AG09319 (cell line): ENCODE measurements at regions not wholly inside any gene's neighbourhood (a gene's known extent, or its start where the extent isn't known, plus 50 kb on each side); places are given as distances from the start of the nearest gene placed in this dataset.
"Not testable (repeated sequence)": the region's sequence is repeated elsewhere in the genome, so short reads cannot be mapped to it uniquely, and the experiment has no call there.

Experiments
- DNase-seq: peaks from one replicate; pipeline ENCODE4 v3.0.0-alpha.2; 2010; ENCODE audit warnings: low read depth; ENCODE audit errors: extremely low read depth
- CTCF ChIP-seq: IDR thresholded peaks from 2 replicates; pipeline ENCODE4 v1.5.1; 2011; ENCODE audit warnings: low read depth, mild to moderate bottlenecking, inconsistent platforms, low read length, moderate library complexity

- TF ChIP-seq CTCF = no peak
- no peak for DNase-seq
Measured at GRCh38 chr14:53408175-53408879, 255.2 kb upstream of the DDHD1 start.

- no peak for DNase-seq
- no peak for TF ChIP-seq CTCF
Measured at GRCh38 chr14:53406519-53406918, 253.4 kb upstream of the DDHD1 start.

GRCh38 chr14:53401646-53402045 is 248.5 kb upstream of the DDHD1 start:
- no peak for DNase-seq
- no peak for TF ChIP-seq CTCF

- DNase-seq = no peak
- TF ChIP-seq CTCF = no peak; the same call in none of the 2 replicates
Measured at GRCh38 chr14:53399057-53399456, 245.9 kb upstream of the DDHD1 start.

- no peak for DNase-seq
- TF ChIP-seq CTCF = no peak
Measured at GRCh38 chr14:53398616-53399015, 245.5 kb upstream of the DDHD1 start.

- DNase-seq = not testable (repeated sequence)
Measured at GRCh38 chr14:53395267-53395666, 242.1 kb upstream of the DDHD1 start.

- no peak for TF ChIP-seq CTCF
- DNase-seq = no peak
Measured at GRCh38 chr14:53391631-53392285, 238.6 kb upstream of the DDHD1 start.
